Heart right ventricle (tissue), 16 donors: ENCODE measurements at regions not wholly inside any gene's neighbourhood (a gene's known extent, or its start where the extent isn't known, plus 50 kb on each side); places are given as distances from the start of the nearest gene placed in this dataset.

Experiments used
- ATAC-seq, 8 donors: fragments of 200-7000 bp; cut with Tn5 transposase; one replicate each; pipeline ENCODE4 v1.9.1; 2020; ENCODE audit warnings: mild to moderate bottlenecking in 8 of 8, moderate library complexity in 8 of 8, moderate number of reproducible peaks in 1 of 8
- DNase-seq, 2 donors: peaks; one replicate each; pipeline ENCODE4 v3.0.0-alpha.2; 2020
- H3K27ac ChIP-seq, 10 donors: fragments of 200-600 bp; sonication (generic) in 2 of 10; one replicate each; pipeline versions ENCODE4 v1.5.0 to v1.8.0; 2020 to 2022; ENCODE audit warnings: mild to moderate bottlenecking in 3 of 10
- H3K27me3 ChIP-seq, 7 donors: fragments of 200-600 bp; one replicate each; pipeline ENCODE4 v1.8.0; 2021 to 2022; ENCODE audit warnings: mild to moderate bottlenecking in 2 of 7
- H3K36me3 ChIP-seq, 9 donors: fragments of 200-600 bp; sonication (generic) in 1 of 9; one replicate each; pipeline versions ENCODE4 v1.5.0 to v1.8.0; 2020 to 2022; ENCODE audit warnings: mild to moderate bottlenecking in 2 of 9
- H3K4me1 ChIP-seq, 9 donors: fragments of 200-600 bp; sonication (generic) in 1 of 9; one replicate each; pipeline versions ENCODE4 v1.5.0 to v1.8.0; 2020 to 2022; ENCODE audit warnings: mild to moderate bottlenecking in 4 of 9
- H3K4me3 ChIP-seq, 10 donors: fragments of 200-600 bp; sonication (generic) in 2 of 10; one replicate each; pipeline versions ENCODE4 v1.5.0 to v1.8.0; 2020 to 2022; ENCODE audit warnings: mild to moderate bottlenecking in 7 of 10, moderate library complexity in 2 of 10
- H3K9me3 ChIP-seq, 11 donors: fragments of 200-600 bp in 10 of 11; sonication (generic) in 2 of 11; one replicate each; pipeline versions ENCODE4 v1.5.0 to v1.8.0; 2013 to 2022; ENCODE audit warnings: mild to moderate bottlenecking in 2 of 11, control low read depth in 1 of 11, moderate library complexity in 1 of 11
- CTCF ChIP-seq, 9 donors: fragments of 200-600 bp; sonication (generic) in 2 of 9; IDR thresholded peaks; one replicate each; pipeline versions ENCODE4 v1.5.0 to v1.8.0; 2021 to 2022; ENCODE audit warnings: antibody characterized with exemption in 9 of 9, mild to moderate bottlenecking in 5 of 9, moderate library complexity in 1 of 9
- WGBS, 2 donors: extraction: QIAGEN DNeasy Blood & Tissue Kit; methylation state at CpG; one replicate each; pipeline ENCODE4 v1.1.7; 2013; ENCODE audit warnings: inconsistent platforms in 1 of 2; 5-methylcytosine and 5-hydroxymethylcytosine counted together
- intact Hi-C, 10 donors: fragments of 100-400 bp; cut with DNase I; formaldehyde crosslinking; loops; one replicate each; pipeline versions ENCODE4 v1.11.1 to v1.14.2; 2022
- donor health status: Arrhythmogenic right ventricular cardiomyopathy.
- donor health status: ischemic (EF 13 %, LVEDD 7.1; RV severe dilation, severe dysfunction).
- donor health status: healthy with polysubstance abuse.
- donor health status: DM: no; HTN: yes; CAD: no.
- donor health status: DM: no; HTN: no; CAD: no.
- donor health status: ischemic (EF 25% LVEDD 6.9; RV normal size, moderate dysfunction).
- donor health status: ischemic (EF 25% LVEDD 5.7; RV mildly dilated, moderate dysfunction).
- donor health status: healthy.
- donor health status: DM: yes; HTN: yes; CAD: no.
- donor health status: Ischemic cardiomyopathy.
- donor health status: ischemic (EF 35%, LVEDD 5.7; RV mildly dilated, moderate dysfunction).
- donor health status: nonischemic (EF 11% LVEDD 7.7; RV severe dilation, severe dysfunction).
- donor health status: DM: yes; HTN: yes; CAD: no.
- donor health status: PGD.
- donor health status: ischemic (EF 29% LVEDD 5.4; RV normal size, mild dysfunction).
- donor health status: nonischemic (EF 23%, LVEDD 6.1; RV moderate dilation, normal function).

GRCh38 chr22:48609279-48609865 is 1218.3 kb downstream of the BRD1 start:
- Histone ChIP-seq H3K4me3 (no peak overlapping the region), H3K27me3 (peaks cover 0 to 11% (median 0%) of the 10 kb centered on the region in 7 donors), H3K36me3 (no peaks in the 10 kb centered on the region), H3K4me1 (no peaks in the 10 kb centered on the region), H3K27ac (no peak overlapping the region), H3K9me3 (peaks cover 0 to 17% (median 0%) of the 10 kb centered on the region in 11 donors)
- TF ChIP-seq CTCF (IDR thresholded peaks at IDR 0.05) = no peak
- intact Hi-C loops = no loop called here
- no peak for DNase-seq
- 89 to 93% methylated on average over 22 of the region's 22 CpGs for WGBS, 2 donors
- no peak for ATAC-seq

- WGBS, 2 donors = 59 to 62% methylated on average over 23 of the region's 23 CpGs
- peaks cover 0 to under 1% (median 0%) of the 10 kb centered on the region in 7 donors for H3K27me3 ChIP-seq
- H3K36me3 ChIP-seq = no peaks in the 10 kb centered on the region
- no peak for TF ChIP-seq CTCF (IDR thresholded peaks at IDR 0.05)
- intact Hi-C loops = no loop called here
- no peak for DNase-seq
- no peak overlapping the region for H3K4me3 ChIP-seq
- peak in 1 of 8 donors; percentile 30 for ATAC-seq
- H3K4me1 ChIP-seq = no peaks in the 10 kb centered on the region
- H3K9me3 ChIP-seq = peaks cover 0 to 17% (median 0%) of the 10 kb centered on the region in 11 donors
- H3K27ac ChIP-seq = no peak overlapping the region
Measured at GRCh38 chr22:48607901-48608662, 1219.6 kb downstream of the BRD1 start.

- Histone ChIP-seq H3K27ac (no peak overlapping the region), H3K4me3 (no peak overlapping the region), H3K4me1 (no peaks in the 10 kb centered on the region), H3K27me3 (peaks cover 0 to 6% (median 0%) of the 10 kb centered on the region in 7 donors), H3K36me3 (no peaks in the 10 kb centered on the region), H3K9me3 (peaks cover 0 to 17% (median 0%) of the 10 kb centered on the region in 11 donors)
- WGBS, 2 donors = 91 to 92% methylated on average over 16 of the region's 16 CpGs
- intact Hi-C loops = no loop called here
- DNase-seq (no peak), ATAC-seq (no peak)
- no peak for TF ChIP-seq CTCF (IDR thresholded peaks at IDR 0.05)
Measured at GRCh38 chr22:48606684-48607307, 1220.9 kb downstream of the BRD1 start.

- 83 to 85% methylated on average over 13 of the region's 13 CpGs for WGBS, 2 donors
- Histone ChIP-seq H3K27ac (no peak overlapping the region), H3K36me3 (no peaks in the 10 kb centered on the region), H3K4me1 (no peaks in the 10 kb centered on the region), H3K9me3 (peaks cover 0 to 10% (median 0%) of the 10 kb centered on the region in 11 donors), H3K4me3 (no peak overlapping the region), H3K27me3 (peaks cover 0 to 6% (median 0%) of the 10 kb centered on the region in 7 donors)
- DNase-seq (no peak), ATAC-seq (no peak)
- intact Hi-C loops = no loop called here
- TF ChIP-seq CTCF (IDR thresholded peaks at IDR 0.05) = no peak
Measured at GRCh38 chr22:48605856-48606481, 1221.7 kb downstream of the BRD1 start.
